ENCODE measurements at regions not wholly inside any gene's neighbourhood (a gene's known extent, or its start where the extent isn't known, plus 50 kb on each side); places are given as distances from the start of the nearest gene placed in this dataset.

- POLR2A ChIA-PET = no interaction called here
- no peak for FAIRE-seq
Measured at GRCh38 chr7:108818742-108819141, 249.1 kb downstream of the DNAJB9 start.

DNA sequence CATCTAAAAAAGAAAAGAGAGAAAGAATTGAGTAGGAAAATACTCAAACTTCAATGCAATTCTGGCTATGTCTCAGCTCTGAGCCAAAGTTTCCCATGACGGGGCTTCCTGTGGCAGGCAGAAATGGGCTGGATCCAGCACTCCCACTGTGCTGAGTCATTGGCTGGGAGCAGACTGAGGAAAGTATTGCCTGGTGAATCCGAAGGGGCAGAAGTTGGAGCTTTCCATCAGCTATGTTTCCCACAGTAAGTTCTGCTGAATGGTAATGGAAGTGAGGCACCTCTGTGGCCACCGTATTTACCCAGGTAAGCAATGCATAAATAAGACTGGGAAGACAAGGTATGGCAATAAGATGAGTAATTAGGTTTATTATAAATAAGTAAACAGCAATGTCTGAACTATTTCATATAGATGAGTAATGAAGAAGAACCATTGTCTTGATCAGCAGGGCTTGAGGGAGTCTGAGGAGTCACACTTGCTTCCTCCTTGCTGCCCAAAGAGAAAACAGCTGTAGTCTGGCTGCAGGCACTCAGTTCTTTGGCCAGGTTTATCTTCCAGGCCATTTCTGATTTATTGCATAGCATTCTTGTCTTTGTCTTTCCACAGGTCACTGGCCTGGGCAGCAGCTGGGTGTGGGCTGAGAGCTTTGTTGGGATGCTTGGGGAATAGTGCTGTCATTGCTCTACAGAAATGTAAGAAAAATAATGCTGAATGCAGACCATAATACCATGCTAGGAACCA, 255.3 kb downstream of the DNAJB9 start:
- Histone ChIP-seq H3K27ac (ENCODE audit: extremely low read length, insufficient read depth, low read length) (no peak overlapping the region), H3K9ac (ENCODE audit: insufficient read depth, low read depth, low read length) (no peak overlapping the region), H3K4me3 (replicated peaks in 1 of 3; ENCODE audit: insufficient read depth in 1 of 3, low read depth in 2 of 3, low read length in 3 of 3) (no peak overlapping the region), H2AFZ (ENCODE audit: low read length) (no peak overlapping the region), H3K27me3 (ENCODE audit: control insufficient read depth in 1 of 2, insufficient read depth in 2 of 2, low read length in 2 of 2) (no peaks in the 10 kb centered on the region; a peak in 1 of 5 replicates), H3K79me2 (ENCODE audit: insufficient read depth, low read length) (no peaks in the 10 kb centered on the region), H3K4me2 (ENCODE audit: low read depth, low read length) (no peak overlapping the region), H4K20me1 (ENCODE audit: insufficient read depth, low read length) (no peaks in the 10 kb centered on the region), H3K36me3 (replicated peaks in 1 of 2; ENCODE audit: control insufficient read depth in 1 of 2, insufficient read depth in 2 of 2, low read length in 2 of 2) (no peaks in the 10 kb centered on the region), H3K4me1 (ENCODE audit: insufficient read depth, low read length) (no peaks in the 10 kb centered on the region), H3K9me3 (ENCODE audit: low read length) (no peaks in the 10 kb centered on the region)
- no peak for ATAC-seq
- TF ChIP-seq ZNF749 (CRISPR knock-in tag; IDR thresholded peaks at IDR 0.05; ENCODE audit: borderline replicate concordance) (no peak), FUBP1 (CRISPR knock-in tag; IDR thresholded peaks at IDR 0.05; ENCODE audit: borderline replicate concordance) (no peak), SP2 (CRISPR knock-in tag; IDR thresholded peaks at IDR 0.05) (no peak), IRX3 (CRISPR knock-in tag; IDR thresholded peaks at IDR 0.05; ENCODE audit: borderline replicate concordance, low read depth) (no peak), MZF1 (CRISPR knock-in tag; IDR thresholded peaks at IDR 0.05; ENCODE audit: borderline replicate concordance) (no peak)
- TF ChIP-seq, protein P1, sequence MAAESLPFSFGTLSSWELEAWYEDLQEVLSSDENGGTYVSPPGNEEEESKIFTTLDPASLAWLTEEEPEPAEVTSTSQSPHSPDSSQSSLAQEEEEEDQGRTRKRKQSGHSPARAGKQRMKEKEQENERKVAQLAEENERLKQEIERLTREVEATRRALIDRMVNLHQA (CRISPR knock-in tag; IDR thresholded peaks at IDR 0.05) = no peak
- TF ChIP-seq, protein P2, sequence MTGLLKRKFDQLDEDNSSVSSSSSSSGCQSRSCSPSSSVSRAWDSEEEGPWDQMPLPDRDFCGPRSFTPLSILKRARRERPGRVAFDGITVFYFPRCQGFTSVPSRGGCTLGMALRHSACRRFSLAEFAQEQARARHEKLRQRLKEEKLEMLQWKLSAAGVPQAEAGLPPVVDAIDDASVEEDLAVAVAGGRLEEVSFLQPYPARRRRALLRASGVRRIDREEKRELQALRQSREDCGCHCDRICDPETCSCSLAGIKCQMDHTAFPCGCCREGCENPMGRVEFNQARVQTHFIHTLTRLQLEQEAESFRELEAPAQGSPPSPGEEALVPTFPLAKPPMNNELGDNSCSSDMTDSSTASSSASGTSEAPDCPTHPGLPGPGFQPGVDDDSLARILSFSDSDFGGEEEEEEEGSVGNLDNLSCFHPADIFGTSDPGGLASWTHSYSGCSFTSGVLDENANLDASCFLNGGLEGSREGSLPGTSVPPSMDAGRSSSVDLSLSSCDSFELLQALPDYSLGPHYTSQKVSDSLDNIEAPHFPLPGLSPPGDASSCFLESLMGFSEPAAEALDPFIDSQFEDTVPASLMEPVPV (CRISPR knock-in tag; IDR thresholded peaks at IDR 0.05) = no peak
- ChIA-PET CTCF (ENCODE audit: low intra/inter-chr PET ratio, low total read pairs) (no interaction called here), POLR2A (no interaction called here)
- DNase-seq (ENCODE audit: low spot score) = no peak
- BruUV-seq (replicated peaks) = no TSS peak
- FAIRE-seq = no peak
- in situ Hi-C loops (cut with HindIII; ENCODE audit: extremely low pct_ligation_motif_present, low pct_unique_long_range_greater_than_20kb) (no loop called here), intact Hi-C loops (cut with micrococcal nuclease; ENCODE audit: unreplicated experiment) (no loop called here)
- 2% methylated on average over 3 of the region's 3 CpGs for WGBS (ENCODE audit: low lambda C conversion rate)

More at GRCh38 chr7:108818742-108819141, 249.1 kb downstream of the DNAJB9 start:
- TF ChIP-seq RXRB (CRISPR knock-in tag; IDR thresholded peaks at IDR 0.05; ENCODE audit: borderline replicate concordance) (no peak), GATAD2A (CRISPR knock-in tag; IDR thresholded peaks at IDR 0.05) (no peak), ZBTB8A (CRISPR knock-in tag; IDR thresholded peaks at IDR 0.05; ENCODE audit: borderline replicate concordance, low read depth) (no peak), GABPA (IDR thresholded peaks at IDR 0.05; ENCODE audit: low read depth, low read length) (no peak), GABPA (CRISPR knock-in tag; IDR thresholded peaks at IDR 0.05; ENCODE audit: low read depth) (no peak), HNF1B (CRISPR knock-in tag; IDR thresholded peaks at IDR 0.05) (no peak)
- Histone ChIP-seq H3K9me3 (ENCODE audit: low read length) (no peaks in the 10 kb centered on the region), H3K79me2 (ENCODE audit: insufficient read depth, low read length) (no peaks in the 10 kb centered on the region), H2AFZ (ENCODE audit: low read length) (no peak overlapping the region), H3K4me2 (ENCODE audit: low read depth, low read length) (no peak overlapping the region), H4K20me1 (ENCODE audit: insufficient read depth, low read length) (no peaks in the 10 kb centered on the region), H3K4me3 (replicated peaks in 1 of 3; ENCODE audit: insufficient read depth in 1 of 3, low read depth in 2 of 3, low read length in 3 of 3) (no peak overlapping the region), H3K27me3 (ENCODE audit: control insufficient read depth in 1 of 2, insufficient read depth in 2 of 2, low read length in 2 of 2) (no peaks in the 10 kb centered on the region), H3K36me3 (replicated peaks in 1 of 2; ENCODE audit: control insufficient read depth in 1 of 2, insufficient read depth in 2 of 2, low read length in 2 of 2) (no peaks in the 10 kb centered on the region), H3K27ac (ENCODE audit: extremely low read length, insufficient read depth, low read length) (no peak overlapping the region), H3K9ac (ENCODE audit: insufficient read depth, low read depth, low read length) (no peak overlapping the region), H3K4me1 (ENCODE audit: insufficient read depth, low read length) (no peaks in the 10 kb centered on the region)
- BruUV-seq (replicated peaks) = no TSS peak
- intact Hi-C loops (cut with micrococcal nuclease; ENCODE audit: unreplicated experiment) = no loop called here
- in situ Hi-C loops (cut with HindIII; ENCODE audit: extremely low pct_ligation_motif_present, low pct_unique_long_range_greater_than_20kb) = no loop called here
- WGBS (ENCODE audit: low lambda C conversion rate) = 5% methylated on average over 2 of the region's 2 CpGs
- DNase-seq (ENCODE audit: low spot score) (no peak), ATAC-seq (no peak)
- CTCF ChIA-PET (ENCODE audit: low intra/inter-chr PET ratio, low total read pairs) = no interaction called here
